Loucy (cell line): ENCODE measurements at regions not wholly inside any gene's neighbourhood (a gene's known extent, or its start where the extent isn't known, plus 50 kb on each side); places are given as distances from the start of the nearest gene placed in this dataset.

Source experiments
- H2AFZ ChIP-seq: fragments of 200-600 bp; sonication (generic); 2 replicates; pipeline ENCODE4 v1.6.0; 2016; ENCODE audit warnings: antibody characterized with exemption, mild to moderate bottlenecking, low read length, moderate library complexity
- H3F3A ChIP-seq: fragments of 200-600 bp; 2 replicates; pipeline ENCODE4 v1.6.0; 2016; ENCODE audit warnings: antibody characterized with exemption, low read depth, mild to moderate bottlenecking
- H3K27me3 ChIP-seq: fragments of 200-600 bp; sonication (generic); 2 replicates; pipeline ENCODE4 v1.6.1; 2014; ENCODE audit warnings: low read length, mild to moderate bottlenecking; ENCODE audit not compliant: insufficient read depth, poor library complexity, severe bottlenecking
- H3K36me3 ChIP-seq: fragments of 200-600 bp; sonication (generic); 2 replicates; pipeline ENCODE4 v1.6.1; 2016; ENCODE audit warnings: low read length; ENCODE audit not compliant: insufficient read depth
- H3K4me1 ChIP-seq: fragments of 200-600 bp; sonication (generic); 2 replicates; pipeline ENCODE4 v1.5.1; 2014; ENCODE audit warnings: low read length, mild to moderate bottlenecking; ENCODE audit not compliant: insufficient read depth, poor library complexity, severe bottlenecking
- H3K4me2 ChIP-seq: fragments of 200-600 bp; sonication (generic); 2 replicates; pipeline ENCODE4 v1.6.0; 2014; ENCODE audit warnings: antibody characterized with exemption, low read length, low read depth, mild to moderate bottlenecking; ENCODE audit not compliant: poor library complexity, severe bottlenecking
- H3K4me3 ChIP-seq: fragments of 200-600 bp; sonication (generic); 2 replicates; pipeline ENCODE4 v1.5.1; 2014; ENCODE audit warnings: low read length, mild to moderate bottlenecking, mixed read lengths; ENCODE audit not compliant: poor library complexity, severe bottlenecking
- H3K79me2 ChIP-seq: fragments of 200-600 bp; sonication (generic); 2 replicates; pipeline ENCODE4 v1.6.1; 2014; ENCODE audit warnings: low read length; ENCODE audit not compliant: insufficient read depth
- H3K9ac ChIP-seq: fragments of 200-600 bp; sonication (generic); 2 replicates; pipeline ENCODE4 v1.6.0; 2014; ENCODE audit warnings: mild to moderate bottlenecking, low read depth, low read length, moderate library complexity; ENCODE audit not compliant: poor library complexity, severe bottlenecking
- H3K9me2 ChIP-seq: fragments of 200-600 bp; sonication (generic); replicated peaks from 2 replicates; pipeline ENCODE4 v1.6.1; 2016; ENCODE audit warnings: low read depth, low read length, mixed read lengths
- H3K9me3 ChIP-seq: fragments of 200-600 bp; sonication (generic); 2 replicates; pipeline ENCODE4 v1.6.1; 2014; ENCODE audit warnings: mild to moderate bottlenecking, antibody characterized with exemption, low read length, low read depth; ENCODE audit not compliant: insufficient read depth
- H4K20me1 ChIP-seq: fragments of 200-600 bp; sonication (generic); 2 replicates; pipeline ENCODE4 v1.6.0; 2014; ENCODE audit warnings: antibody characterized with exemption, low read length, mild to moderate bottlenecking; ENCODE audit not compliant: insufficient read depth, poor library complexity, severe bottlenecking
- EZH2phosphoT487 ChIP-seq: fragments of 200-600 bp; IDR thresholded peaks from 2 replicates; pipeline ENCODE4 v1.6.1; 2018; ENCODE audit warnings: antibody characterized with exemption, mild to moderate bottlenecking, moderate library complexity, borderline replicate concordance
- TF ChIP-seq, protein P1 (sequence below): fragments of 200-600 bp; sonication (generic); conservative IDR thresholded peaks from 2 replicates; pipeline ENCODE4 v1.5.1; 2014; ENCODE audit warnings: mild to moderate bottlenecking, antibody characterized with exemption, low read length

DNA sequence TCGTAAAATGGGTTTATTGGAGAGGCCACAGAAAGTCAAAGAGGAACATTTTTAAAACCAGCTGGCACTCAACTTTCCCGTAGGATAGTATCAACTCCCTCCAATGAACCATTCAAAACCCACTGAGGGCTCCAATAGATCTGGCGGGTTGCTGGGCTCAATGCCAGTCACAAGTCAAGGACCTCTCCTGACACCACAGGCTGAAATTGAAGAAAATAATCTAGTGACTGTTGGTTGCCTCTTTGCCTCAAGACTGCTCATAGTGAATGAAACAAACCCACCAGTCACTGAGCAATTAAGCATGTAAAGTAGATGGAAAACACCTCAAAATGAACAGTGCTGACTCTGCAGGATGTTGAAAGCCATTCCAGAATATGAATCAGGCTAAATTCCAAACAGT lies 500.6 kb upstream of the AGTR1 start:
- Histone ChIP-seq H3K36me3 (no peaks in the 10 kb centered on the region), H3K9me2 (no peaks in the 10 kb centered on the region), H3F3A (no peaks in the 10 kb centered on the region), H3K27me3 (no peaks in the 10 kb centered on the region), H3K4me1 (no peaks in the 10 kb centered on the region), H3K4me3 (no peak overlapping the region), H3K79me2 (no peaks in the 10 kb centered on the region), H4K20me1 (no peaks in the 10 kb centered on the region), H2AFZ (no peak overlapping the region), H3K4me2 (no peak overlapping the region), H3K9me3 (no peaks in the 10 kb centered on the region), H3K9ac (no peak overlapping the region)
- no peak for TF ChIP-seq EZH2phosphoT487
- TF ChIP-seq, protein P1, sequence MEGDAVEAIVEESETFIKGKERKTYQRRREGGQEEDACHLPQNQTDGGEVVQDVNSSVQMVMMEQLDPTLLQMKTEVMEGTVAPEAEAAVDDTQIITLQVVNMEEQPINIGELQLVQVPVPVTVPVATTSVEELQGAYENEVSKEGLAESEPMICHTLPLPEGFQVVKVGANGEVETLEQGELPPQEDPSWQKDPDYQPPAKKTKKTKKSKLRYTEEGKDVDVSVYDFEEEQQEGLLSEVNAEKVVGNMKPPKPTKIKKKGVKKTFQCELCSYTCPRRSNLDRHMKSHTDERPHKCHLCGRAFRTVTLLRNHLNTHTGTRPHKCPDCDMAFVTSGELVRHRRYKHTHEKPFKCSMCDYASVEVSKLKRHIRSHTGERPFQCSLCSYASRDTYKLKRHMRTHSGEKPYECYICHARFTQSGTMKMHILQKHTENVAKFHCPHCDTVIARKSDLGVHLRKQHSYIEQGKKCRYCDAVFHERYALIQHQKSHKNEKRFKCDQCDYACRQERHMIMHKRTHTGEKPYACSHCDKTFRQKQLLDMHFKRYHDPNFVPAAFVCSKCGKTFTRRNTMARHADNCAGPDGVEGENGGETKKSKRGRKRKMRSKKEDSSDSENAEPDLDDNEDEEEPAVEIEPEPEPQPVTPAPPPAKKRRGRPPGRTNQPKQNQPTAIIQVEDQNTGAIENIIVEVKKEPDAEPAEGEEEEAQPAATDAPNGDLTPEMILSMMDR, result no peak

DNA sequence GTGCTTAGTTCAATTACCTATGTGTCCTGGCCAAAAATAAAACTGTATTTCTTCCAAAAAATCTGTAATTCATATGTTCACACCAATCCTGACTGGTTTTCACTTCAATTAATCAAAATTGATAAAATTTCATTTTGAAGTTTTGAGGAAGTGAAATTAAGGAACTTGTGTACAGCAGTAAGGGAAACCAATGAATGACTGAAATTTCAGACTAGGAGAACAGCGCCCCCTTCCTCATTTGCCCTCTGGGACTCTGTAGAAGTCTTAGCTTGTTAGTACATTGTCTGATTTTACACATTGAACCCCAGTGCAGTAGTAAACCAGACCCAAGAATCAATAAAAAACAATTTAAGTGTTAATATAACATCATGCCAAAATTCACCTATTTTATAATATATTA lies 495.3 kb upstream of the AGTR1 start:
- H3K9me2 ChIP-seq, result no peaks in the 10 kb centered on the region

DNA sequence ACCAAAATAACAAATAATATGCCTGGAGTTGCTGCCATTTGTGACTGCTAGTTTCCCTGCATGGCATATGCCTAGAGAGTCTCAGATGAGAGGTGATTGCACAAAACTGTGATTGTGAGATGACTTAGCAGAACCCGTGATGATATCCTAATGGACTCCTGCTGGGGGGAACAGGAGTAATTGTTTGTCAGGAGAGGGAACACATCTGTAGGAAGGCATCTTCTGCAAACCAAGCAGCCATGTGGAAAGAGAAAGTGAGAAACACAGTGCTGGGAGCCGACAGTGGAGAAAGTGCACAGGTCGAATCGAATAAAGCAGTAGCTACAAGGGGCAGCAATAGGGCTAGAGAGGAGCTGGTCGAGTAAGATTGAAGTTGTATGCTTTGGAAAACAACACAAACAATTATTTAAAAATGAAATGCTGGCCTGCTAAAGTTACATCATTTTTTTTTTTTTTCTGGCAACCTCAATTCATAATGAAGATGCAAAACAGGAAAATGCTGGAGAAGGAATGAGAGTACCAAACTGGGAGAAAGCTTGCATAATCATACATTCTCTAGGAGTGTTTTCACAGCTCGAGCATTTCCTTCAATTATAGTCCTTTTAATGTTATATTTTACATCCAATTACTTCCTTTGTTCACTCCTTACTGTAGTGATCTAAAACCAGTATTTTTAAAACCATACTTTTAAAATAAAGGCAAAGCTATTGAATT lies 494.2 kb upstream of the AGTR1 start:
- H3K9me2 ChIP-seq, result no peaks in the 10 kb centered on the region
- no peak overlapping the region for H3K4me2 ChIP-seq
- H3K36me3 ChIP-seq, result no peaks in the 10 kb centered on the region
- no peaks in the 10 kb centered on the region for H3K27me3 ChIP-seq
- H3K79me2 ChIP-seq, result no peaks in the 10 kb centered on the region
- no peaks in the 10 kb centered on the region for H3K4me1 ChIP-seq
- TF ChIP-seq, protein P1, result no peak
- no peak for TF ChIP-seq EZH2phosphoT487
- no peak overlapping the region for H2AFZ ChIP-seq
- H3K4me3 ChIP-seq, result no peak overlapping the region
- H4K20me1 ChIP-seq, result no peaks in the 10 kb centered on the region
- H3F3A ChIP-seq, result no peaks in the 10 kb centered on the region
- H3K9me3 ChIP-seq, result no peaks in the 10 kb centered on the region
- no peak overlapping the region for H3K9ac ChIP-seq

More for the DNA sequence above, 495.3 kb upstream of the AGTR1 start:
- no peaks in the 10 kb centered on the region for H3K4me1 ChIP-seq
- TF ChIP-seq, protein P1, result peak; percentile 61
- TF ChIP-seq EZH2phosphoT487, result no peak
- no peaks in the 10 kb centered on the region for H3K36me3 ChIP-seq
- H2AFZ ChIP-seq, result no peak overlapping the region
- H3K27me3 ChIP-seq, result no peaks in the 10 kb centered on the region
- no peaks in the 10 kb centered on the region for H4K20me1 ChIP-seq
- no peaks in the 10 kb centered on the region for H3K79me2 ChIP-seq
- no peaks in the 10 kb centered on the region for H3K9me3 ChIP-seq
- H3K4me3 ChIP-seq, result no peak overlapping the region
- H3K9ac ChIP-seq, result no peak overlapping the region
- H3F3A ChIP-seq, result no peaks in the 10 kb centered on the region
- H3K4me2 ChIP-seq, result no peak overlapping the region
